ENCODE measurements at regions not wholly inside any gene's neighbourhood (a gene's known extent, or its start where the extent isn't known, plus 50 kb on each side); places are given as distances from the start of the nearest gene placed in this dataset.
A peak's percentile ranks its signal among the peaks of the same experiment; 100 is the strongest.
"Not testable (repeated sequence)": the region's sequence is repeated elsewhere in the genome, so short reads cannot be mapped to it uniquely, and the experiment has no call there.

DNA sequence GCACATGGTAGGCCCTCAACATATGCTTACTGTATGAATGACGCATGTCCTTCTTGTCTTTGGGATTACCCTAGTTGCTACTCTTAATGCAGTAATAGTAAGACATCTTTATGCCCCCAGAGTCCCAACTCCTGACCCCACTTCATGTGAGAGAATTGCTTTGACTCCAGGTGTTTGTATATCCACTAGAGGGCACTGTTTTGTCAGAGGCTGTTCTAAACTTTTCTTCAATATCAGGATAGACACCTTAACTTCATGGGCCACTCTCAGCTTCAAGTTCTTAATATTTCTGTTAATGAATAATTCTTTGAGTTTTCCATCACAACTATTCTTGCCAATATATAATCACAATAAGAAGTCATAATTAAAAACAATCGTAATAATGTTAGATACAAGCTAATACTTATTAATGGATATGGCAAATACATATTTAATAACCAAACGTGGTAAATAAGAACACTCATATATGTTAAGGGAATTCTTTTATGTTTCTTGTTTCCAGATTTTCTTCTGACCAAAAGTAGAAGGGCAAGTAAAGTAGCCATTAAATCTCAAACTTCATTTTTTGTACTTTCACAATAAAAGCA lies 337.2 kb upstream of the DNAJC19 start:
- TF ChIP-seq, protein P1, sequence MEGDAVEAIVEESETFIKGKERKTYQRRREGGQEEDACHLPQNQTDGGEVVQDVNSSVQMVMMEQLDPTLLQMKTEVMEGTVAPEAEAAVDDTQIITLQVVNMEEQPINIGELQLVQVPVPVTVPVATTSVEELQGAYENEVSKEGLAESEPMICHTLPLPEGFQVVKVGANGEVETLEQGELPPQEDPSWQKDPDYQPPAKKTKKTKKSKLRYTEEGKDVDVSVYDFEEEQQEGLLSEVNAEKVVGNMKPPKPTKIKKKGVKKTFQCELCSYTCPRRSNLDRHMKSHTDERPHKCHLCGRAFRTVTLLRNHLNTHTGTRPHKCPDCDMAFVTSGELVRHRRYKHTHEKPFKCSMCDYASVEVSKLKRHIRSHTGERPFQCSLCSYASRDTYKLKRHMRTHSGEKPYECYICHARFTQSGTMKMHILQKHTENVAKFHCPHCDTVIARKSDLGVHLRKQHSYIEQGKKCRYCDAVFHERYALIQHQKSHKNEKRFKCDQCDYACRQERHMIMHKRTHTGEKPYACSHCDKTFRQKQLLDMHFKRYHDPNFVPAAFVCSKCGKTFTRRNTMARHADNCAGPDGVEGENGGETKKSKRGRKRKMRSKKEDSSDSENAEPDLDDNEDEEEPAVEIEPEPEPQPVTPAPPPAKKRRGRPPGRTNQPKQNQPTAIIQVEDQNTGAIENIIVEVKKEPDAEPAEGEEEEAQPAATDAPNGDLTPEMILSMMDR (IDR thresholded peaks at IDR 0.05; ENCODE audit: low read depth, low read length, missing input control) = peak; percentile 53
- TF ChIP-seq RAD21 (IDR thresholded peaks at IDR 0.05) (peak; percentile 66 to 74), RXRA (IDR thresholded peaks at IDR 0.05) (no peak)
- no peaks in the 10 kb centered on the region for H3K9me3 ChIP-seq (ENCODE audit: control insufficient read depth in 4 of 4, low read length in 3 of 4)
- H3K36me3 ChIP-seq (ENCODE audit: control insufficient read depth in 4 of 4, insufficient read depth in 3 of 4, low read depth in 1 of 4, low read length in 3 of 4) = no peaks in the 10 kb centered on the region
- H3K4me3 ChIP-seq (ENCODE audit: low read depth in 1 of 3, low read length in 3 of 3) = no peak overlapping the region
- WGBS = 44% methylated on average over 3 of the region's 3 CpGs
- no peaks in the 10 kb centered on the region for H3K27me3 ChIP-seq (ENCODE audit: control insufficient read depth in 4 of 4, insufficient read depth in 4 of 4, low read length in 3 of 4)
- DNase-seq (ENCODE audit: low spot score) = no peak
- no peaks in the 10 kb centered on the region for H3K4me1 ChIP-seq (ENCODE audit: control insufficient read depth in 4 of 4, insufficient read depth in 4 of 4, low read length in 3 of 4)
- no peak overlapping the region for H3K9ac ChIP-seq (ENCODE audit: low read depth in 1 of 2, low read length in 2 of 2)
- no peak overlapping the region for H3K27ac ChIP-seq (ENCODE audit: low read depth in 1 of 2, low read length in 2 of 2)

DNA sequence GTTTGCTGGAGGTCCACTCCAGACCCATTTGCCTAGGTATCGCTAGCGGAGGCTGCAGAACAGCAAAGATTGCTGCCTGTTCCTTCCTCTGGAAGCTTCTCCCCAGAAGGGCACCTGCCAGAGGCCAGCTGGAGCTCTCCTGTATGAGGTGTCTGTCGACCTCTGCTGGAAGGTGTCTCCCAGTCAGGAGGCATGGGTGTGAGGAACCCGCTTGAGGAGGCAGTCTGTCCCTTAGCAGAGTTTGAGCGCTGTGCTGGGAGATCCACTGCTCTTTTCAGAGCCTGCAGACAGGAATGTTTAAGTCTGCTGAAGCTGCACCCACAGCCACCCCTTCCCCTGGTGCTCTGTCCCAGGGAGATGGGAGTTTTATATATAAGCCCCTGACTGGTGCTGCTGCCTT lies 335.0 kb upstream of the DNAJC19 start:
- DNase-seq (ENCODE audit: low spot score); H3K27ac ChIP-seq (ENCODE audit: low read depth in 1 of 2, low read length in 2 of 2); H3K36me3 ChIP-seq (ENCODE audit: control insufficient read depth in 4 of 4, insufficient read depth in 3 of 4, low read depth in 1 of 4, low read length in 3 of 4); H3K4me1 ChIP-seq (ENCODE audit: control insufficient read depth in 4 of 4, insufficient read depth in 4 of 4, low read length in 3 of 4); H3K9me3 ChIP-seq (ENCODE audit: control insufficient read depth in 4 of 4, low read length in 3 of 4); H3K4me3 ChIP-seq (ENCODE audit: low read depth in 1 of 3, low read length in 3 of 3); H3K9ac ChIP-seq (ENCODE audit: low read depth in 1 of 2, low read length in 2 of 2); H3K27me3 ChIP-seq (ENCODE audit: control insufficient read depth in 4 of 4, insufficient read depth in 4 of 4, low read length in 3 of 4): not testable (repeated sequence)
- 78% methylated on average over 5 of the region's 5 CpGs for WGBS

DNA sequence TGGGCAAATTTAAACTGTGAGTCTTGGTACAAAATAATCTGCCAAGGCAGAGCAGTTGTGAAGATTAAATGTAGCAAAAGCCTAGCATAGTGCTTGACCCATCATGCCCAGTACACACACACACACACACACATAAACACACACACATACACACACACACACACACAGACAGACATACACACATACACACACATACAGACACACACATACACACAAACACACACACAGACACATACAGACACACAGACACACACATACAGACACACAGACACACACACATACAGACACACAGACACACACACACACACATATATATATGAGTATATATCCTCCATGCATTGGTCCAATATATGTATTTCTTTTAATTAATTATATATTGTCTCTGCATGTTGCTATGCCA lies 328.8 kb upstream of the DNAJC19 start:
- TF ChIP-seq RXRA (IDR thresholded peaks at IDR 0.05) (no peak), RAD21 (IDR thresholded peaks at IDR 0.05) (no peak), TAF1 (conservative IDR thresholded peaks at IDR 0.05) (no peak), SP1 (IDR thresholded peaks at IDR 0.05) (no peak), FOXA1 (IDR thresholded peaks at IDR 0.05) (no peak), EGR1 (IDR thresholded peaks at IDR 0.05; ENCODE audit: low read depth in 2 of 2) (no peak), HNF4G (IDR thresholded peaks at IDR 0.05) (no peak), NR2F2 (IDR thresholded peaks at IDR 0.05) (no peak), HNF4A (conservative IDR thresholded peaks at IDR 0.05) (no peak), FOXA2 (IDR thresholded peaks at IDR 0.05) (no peak)
- TF ChIP-seq, protein P1 (IDR thresholded peaks at IDR 0.05; ENCODE audit: low read depth, low read length, missing input control) = no peak
- TF ChIP-seq, protein P2, sequence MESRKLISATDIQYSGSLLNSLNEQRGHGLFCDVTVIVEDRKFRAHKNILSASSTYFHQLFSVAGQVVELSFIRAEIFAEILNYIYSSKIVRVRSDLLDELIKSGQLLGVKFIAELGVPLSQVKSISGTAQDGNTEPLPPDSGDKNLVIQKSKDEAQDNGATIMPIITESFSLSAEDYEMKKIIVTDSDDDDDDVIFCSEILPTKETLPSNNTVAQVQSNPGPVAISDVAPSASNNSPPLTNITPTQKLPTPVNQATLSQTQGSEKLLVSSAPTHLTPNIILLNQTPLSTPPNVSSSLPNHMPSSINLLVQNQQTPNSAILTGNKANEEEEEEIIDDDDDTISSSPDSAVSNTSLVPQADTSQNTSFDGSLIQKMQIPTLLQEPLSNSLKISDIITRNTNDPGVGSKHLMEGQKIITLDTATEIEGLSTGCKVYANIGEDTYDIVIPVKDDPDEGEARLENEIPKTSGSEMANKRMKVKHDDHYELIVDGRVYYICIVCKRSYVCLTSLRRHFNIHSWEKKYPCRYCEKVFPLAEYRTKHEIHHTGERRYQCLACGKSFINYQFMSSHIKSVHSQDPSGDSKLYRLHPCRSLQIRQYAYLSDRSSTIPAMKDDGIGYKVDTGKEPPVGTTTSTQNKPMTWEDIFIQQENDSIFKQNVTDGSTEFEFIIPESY (IDR thresholded peaks at IDR 0.05) = no peak
- TF ChIP-seq, protein P3, sequence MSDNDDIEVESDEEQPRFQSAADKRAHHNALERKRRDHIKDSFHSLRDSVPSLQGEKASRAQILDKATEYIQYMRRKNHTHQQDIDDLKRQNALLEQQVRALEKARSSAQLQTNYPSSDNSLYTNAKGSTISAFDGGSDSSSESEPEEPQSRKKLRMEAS (IDR thresholded peaks at IDR 0.05) = no peak

More for the DNA sequence above, 328.8 kb upstream of the DNAJC19 start:
- Histone ChIP-seq H3K4me3 (ENCODE audit: low read depth in 1 of 3, low read length in 3 of 3) (no peak overlapping the region), H3K36me3 (ENCODE audit: control insufficient read depth in 4 of 4, insufficient read depth in 3 of 4, low read depth in 1 of 4, low read length in 3 of 4) (no peaks in the 10 kb centered on the region), H3K4me1 (ENCODE audit: control insufficient read depth in 4 of 4, insufficient read depth in 4 of 4, low read length in 3 of 4) (no peaks in the 10 kb centered on the region), H3K27me3 (ENCODE audit: control insufficient read depth in 4 of 4, insufficient read depth in 4 of 4, low read length in 3 of 4) (peaks cover 0 to 2% (median 0%) of the 10 kb centered on the region in 4 donors), H3K9ac (ENCODE audit: low read depth in 1 of 2, low read length in 2 of 2) (no peak overlapping the region), H3K27ac (ENCODE audit: low read depth in 1 of 2, low read length in 2 of 2) (no peak overlapping the region), H3K9me3 (ENCODE audit: control insufficient read depth in 4 of 4, low read length in 3 of 4) (no peaks in the 10 kb centered on the region)
- no peak for DNase-seq (ENCODE audit: low spot score)
